Esophagus muscularis mucosa (tissue), 4 donors: ENCODE measurements at regions not wholly inside any gene's neighbourhood (a gene's known extent, or its start where the extent isn't known, plus 50 kb on each side); places are given as distances from the start of the nearest gene placed in this dataset.

Experiments
- CTCF ChIP-seq, 3 experiments: fragments of 200-600 bp in 2 of 3; fragments of 450-650 bp in 1 of 3; sonication (generic) in 2 of 3; IDR thresholded peaks; one replicate each; pipeline ENCODE4 v1.5.1; 2017 to 2019; ENCODE audit warnings: antibody characterized with exemption in 3 of 3, mild to moderate bottlenecking in 2 of 3, moderate library complexity in 1 of 3
- EP300 ChIP-seq: sonication (generic); formaldehyde crosslinking; IDR thresholded peaks from one replicate; pipeline ENCODE4 v1.6.1; 2017; ENCODE audit warnings: antibody characterized with exemption
- POLR2A ChIP-seq: fragments of 450-650 bp; IDR thresholded peaks from one replicate; pipeline ENCODE4 v1.6.1; 2017; ENCODE audit warnings: antibody characterized with exemption, moderate library complexity, mild to moderate bottlenecking, low read depth

GRCh38 chr11:37788141-37788877, 1190.3 kb upstream of the RAG2 start:
- TF ChIP-seq EP300 (no peak), POLR2A (no peak), CTCF (IDR thresholded peaks at IDR 0.05) (no peak)
